NB4 (cell line): ENCODE measurements at regions not wholly inside any gene's neighbourhood (a gene's known extent, or its start where the extent isn't known, plus 50 kb on each side); places are given as distances from the start of the nearest gene placed in this dataset.

Source experiments
- POLR2A ChIP-seq: IDR thresholded peaks from 2 replicates; pipeline ENCODE4 v1.6.1; 2011; ENCODE audit warnings: mild to moderate bottlenecking; ENCODE audit not compliant: insufficient read length; ENCODE audit errors: extremely low read depth
- TF ChIP-seq, protein P1 (sequence below): IDR thresholded peaks from one replicate; pipeline ENCODE4 v1.5.1; 2012; ENCODE audit warnings: low read depth, low read length
- TF ChIP-seq, protein P2 (sequence below): IDR thresholded peaks from 2 replicates; pipeline ENCODE4 v1.6.1; 2011; ENCODE audit warnings: low read depth, low read length

DNA sequence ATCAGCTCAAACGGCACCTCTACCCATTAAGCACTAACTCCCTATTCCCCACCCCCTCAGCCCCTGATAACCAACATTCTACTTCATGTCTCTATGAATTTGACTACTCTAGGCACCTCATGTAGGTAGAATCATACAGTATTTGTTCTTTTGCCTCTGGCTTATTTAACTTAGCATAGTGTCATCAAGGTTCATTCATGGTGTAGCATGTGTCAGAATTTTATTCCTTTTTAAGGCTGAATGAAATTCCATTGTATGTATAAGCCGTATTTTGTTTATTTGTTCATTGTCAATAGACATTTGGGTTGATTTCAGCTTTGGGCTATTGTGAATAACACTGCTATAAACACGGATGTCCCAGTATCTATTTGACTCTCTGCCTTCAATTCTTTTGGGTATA, 794.9 kb upstream of the SOX9 start:
- TF ChIP-seq POLR2A = no peak
- TF ChIP-seq, protein P1, sequence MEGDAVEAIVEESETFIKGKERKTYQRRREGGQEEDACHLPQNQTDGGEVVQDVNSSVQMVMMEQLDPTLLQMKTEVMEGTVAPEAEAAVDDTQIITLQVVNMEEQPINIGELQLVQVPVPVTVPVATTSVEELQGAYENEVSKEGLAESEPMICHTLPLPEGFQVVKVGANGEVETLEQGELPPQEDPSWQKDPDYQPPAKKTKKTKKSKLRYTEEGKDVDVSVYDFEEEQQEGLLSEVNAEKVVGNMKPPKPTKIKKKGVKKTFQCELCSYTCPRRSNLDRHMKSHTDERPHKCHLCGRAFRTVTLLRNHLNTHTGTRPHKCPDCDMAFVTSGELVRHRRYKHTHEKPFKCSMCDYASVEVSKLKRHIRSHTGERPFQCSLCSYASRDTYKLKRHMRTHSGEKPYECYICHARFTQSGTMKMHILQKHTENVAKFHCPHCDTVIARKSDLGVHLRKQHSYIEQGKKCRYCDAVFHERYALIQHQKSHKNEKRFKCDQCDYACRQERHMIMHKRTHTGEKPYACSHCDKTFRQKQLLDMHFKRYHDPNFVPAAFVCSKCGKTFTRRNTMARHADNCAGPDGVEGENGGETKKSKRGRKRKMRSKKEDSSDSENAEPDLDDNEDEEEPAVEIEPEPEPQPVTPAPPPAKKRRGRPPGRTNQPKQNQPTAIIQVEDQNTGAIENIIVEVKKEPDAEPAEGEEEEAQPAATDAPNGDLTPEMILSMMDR = no peak
- TF ChIP-seq, protein P2, sequence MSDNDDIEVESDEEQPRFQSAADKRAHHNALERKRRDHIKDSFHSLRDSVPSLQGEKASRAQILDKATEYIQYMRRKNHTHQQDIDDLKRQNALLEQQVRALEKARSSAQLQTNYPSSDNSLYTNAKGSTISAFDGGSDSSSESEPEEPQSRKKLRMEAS = no peak
